ENCODE measurements at regions not wholly inside any gene's neighbourhood (a gene's known extent, or its start where the extent isn't known, plus 50 kb on each side); places are given as distances from the start of the nearest gene placed in this dataset.

- no TSS peak for BruUV-seq (replicated peaks)
- no peaks in the 10 kb centered on the region for H4K20me1 ChIP-seq (replicated peaks; ENCODE audit: control insufficient read depth, insufficient read depth, low read length)
- POLR2A ChIA-PET, result interaction anchor here (0.6 kb wide), 1 partner anchor 194 kb away, joined by 3 read pairs; no protein-coding TSS in a partner anchor
- no peaks in the 10 kb centered on the region for H3K4me1 ChIP-seq (replicated peaks in 1 of 2; ENCODE audit: control insufficient read depth in 2 of 2, insufficient read depth in 2 of 2, low read length in 2 of 2)
- no peak overlapping the region for H3K9ac ChIP-seq (ENCODE audit: insufficient read depth in 1 of 2, low read depth in 2 of 2, low read length in 2 of 2)
- no peak overlapping the region for H3K4me3 ChIP-seq
- intact Hi-C loops (cut with micrococcal nuclease), result no loop called here
- no peak for DNase-seq (ENCODE audit: extremely low read depth in 1 of 4, low spot score in 3 of 4)
- CTCF ChIA-PET (ENCODE audit: low intra/inter-chr PET ratio), result no interaction called here
- no peak overlapping the region for H2AFZ ChIP-seq (ENCODE audit: low read depth, low read length)
- no peak for FAIRE-seq
- H3K27ac ChIP-seq (ENCODE audit: extremely low read depth, low read depth, low read length), result no peak overlapping the region
- in situ Hi-C loops (cut with MboI), result no loop called here
- no peaks in the 10 kb centered on the region for H3K9me3 ChIP-seq (replicated peaks; ENCODE audit: control insufficient read depth, insufficient read depth, low read depth, low read length)
- no peak for ATAC-seq
- no peak for TF ChIP-seq ZNF717 (CRISPR knock-in tag; IDR thresholded peaks at IDR 0.05)
- no peak for TF ChIP-seq IRF9 (tag; IDR thresholded peaks at IDR 0.05)
- no peak for TF ChIP-seq ZZZ3 (IDR thresholded peaks at IDR 0.05)
- H3K79me2 ChIP-seq (ENCODE audit: control insufficient read depth, insufficient read depth, low read length), result no peaks in the 10 kb centered on the region
- H3K9me1 ChIP-seq (ENCODE audit: control insufficient read depth, insufficient read depth, low read length), result no peaks in the 10 kb centered on the region
- no peaks in the 10 kb centered on the region for H3K36me3 ChIP-seq (ENCODE audit: control insufficient read depth, insufficient read depth, low read length)
- H3K27me3 ChIP-seq (ENCODE audit: control insufficient read depth in 2 of 2, insufficient read depth in 2 of 2, low read length in 2 of 2), result no peaks in the 10 kb centered on the region
- WGBS (ENCODE audit: insufficient coverage, low coverage, missing lambda C conversion rate), result 0% methylated on average over 1 of the region's 1 CpG
- H3K4me2 ChIP-seq (ENCODE audit: insufficient read depth, low read length), result no peak overlapping the region
Observed at GRCh38 chr3:25982756-25983155, 192.9 kb downstream of the OXSM start.

GRCh38 chr3:25985621-25986020 lies 195.7 kb downstream of the OXSM start:
- Histone ChIP-seq H3K4me1 (replicated peaks in 1 of 2; ENCODE audit: control insufficient read depth in 2 of 2, insufficient read depth in 2 of 2, low read length in 2 of 2) (no peaks in the 10 kb centered on the region), H3K9me3 (replicated peaks; ENCODE audit: control insufficient read depth, insufficient read depth, low read depth, low read length) (no peaks in the 10 kb centered on the region)

More at GRCh38 chr3:25985621-25986020, 195.7 kb downstream of the OXSM start:
- POLR2A ChIA-PET, result no interaction called here
- CTCF ChIA-PET (ENCODE audit: low intra/inter-chr PET ratio), result no interaction called here
- intact Hi-C loops (cut with micrococcal nuclease), result no loop called here
- no TSS peak for BruUV-seq (replicated peaks)
- H3K4me2 ChIP-seq (ENCODE audit: insufficient read depth, low read length), result no peak overlapping the region
- FAIRE-seq (no peak), DNase-seq (ENCODE audit: extremely low read depth in 1 of 4, low spot score in 3 of 4) (no peak), ATAC-seq (no peak)
- no peak overlapping the region for H3K27ac ChIP-seq (ENCODE audit: extremely low read depth, low read depth, low read length)
- no peaks in the 10 kb centered on the region for H4K20me1 ChIP-seq (replicated peaks; ENCODE audit: control insufficient read depth, insufficient read depth, low read length)
- H3K9me1 ChIP-seq (ENCODE audit: control insufficient read depth, insufficient read depth, low read length), result no peaks in the 10 kb centered on the region
- WGBS (ENCODE audit: insufficient coverage, low coverage, missing lambda C conversion rate), result 4% methylated on average over 1 of the region's 1 CpG
- in situ Hi-C loops (cut with MboI), result no loop called here
- H3K27me3 ChIP-seq (ENCODE audit: control insufficient read depth in 2 of 2, insufficient read depth in 2 of 2, low read length in 2 of 2), result no peaks in the 10 kb centered on the region
- no peaks in the 10 kb centered on the region for H3K79me2 ChIP-seq (ENCODE audit: control insufficient read depth, insufficient read depth, low read length)
- H3K36me3 ChIP-seq (ENCODE audit: control insufficient read depth, insufficient read depth, low read length), result no peaks in the 10 kb centered on the region
- no peak overlapping the region for H3K9ac ChIP-seq (ENCODE audit: insufficient read depth in 1 of 2, low read depth in 2 of 2, low read length in 2 of 2)
- no peak overlapping the region for H3K4me3 ChIP-seq
- H2AFZ ChIP-seq (ENCODE audit: low read depth, low read length), result no peak overlapping the region
- no peak for TF ChIP-seq ZNF699 (CRISPR knock-in tag; IDR thresholded peaks at IDR 0.05; ENCODE audit: insufficient replicate concordance)

Measured in K562 (cell line).